Thymus (tissue), 11 donors: ENCODE measurements at regions not wholly inside any gene's neighbourhood (a gene's known extent, or its start where the extent isn't known, plus 50 kb on each side); places are given as distances from the start of the nearest gene placed in this dataset.

ENCODE experiments used
- DNase-seq, 9 donors: peaks; one replicate each; pipeline ENCODE4 v3.0.0-alpha.2; 2013; ENCODE audit warnings: low spot score in 9 of 9, low read depth in 6 of 9, missing footprints in 1 of 9
- H3K27ac ChIP-seq, 2 donors: one replicate each; pipeline ENCODE4 v1.5.1; 2013; ENCODE audit warnings: control low read depth in 1 of 2, low read depth in 1 of 2, low read length in 1 of 2, mild to moderate bottlenecking in 1 of 2, moderate library complexity in 1 of 2
- H3K27me3 ChIP-seq, 2 donors: one replicate each; pipeline ENCODE4 v1.5.1; 2013; ENCODE audit warnings: low read length in 1 of 2; ENCODE audit not compliant: control insufficient read depth in 2 of 2, insufficient read depth in 1 of 2
- H3K36me3 ChIP-seq, 2 donors: one replicate each; pipeline ENCODE4 v1.5.1; 2013; ENCODE audit warnings: low read length in 1 of 2, mild to moderate bottlenecking in 1 of 2, moderate library complexity in 1 of 2; ENCODE audit not compliant: control insufficient read depth in 2 of 2, insufficient read depth in 2 of 2
- H3K4me1 ChIP-seq, 2 donors: one replicate each; pipeline ENCODE4 v1.5.1; 2013; ENCODE audit warnings: low read length in 2 of 2; ENCODE audit not compliant: control insufficient read depth in 2 of 2, insufficient read depth in 2 of 2
- H3K4me3 ChIP-seq, 2 donors: one replicate each; pipeline ENCODE4 v1.5.1; 2013; ENCODE audit warnings: low read length in 2 of 2, control low read depth in 1 of 2, mild to moderate bottlenecking in 1 of 2
- H3K9me3 ChIP-seq, 2 donors: one replicate each; pipeline ENCODE4 v1.5.1; 2013; ENCODE audit warnings: low read length in 1 of 2, mild to moderate bottlenecking in 1 of 2; ENCODE audit not compliant: control insufficient read depth in 2 of 2, insufficient read depth in 1 of 2
- WGBS: extraction: QIAGEN DNeasy Blood & Tissue Kit; methylation state at CpG from one replicate; pipeline ENCODE4 v1.1.7; 2013; 5-methylcytosine and 5-hydroxymethylcytosine counted together
- donor health status: healthy.

DNA sequence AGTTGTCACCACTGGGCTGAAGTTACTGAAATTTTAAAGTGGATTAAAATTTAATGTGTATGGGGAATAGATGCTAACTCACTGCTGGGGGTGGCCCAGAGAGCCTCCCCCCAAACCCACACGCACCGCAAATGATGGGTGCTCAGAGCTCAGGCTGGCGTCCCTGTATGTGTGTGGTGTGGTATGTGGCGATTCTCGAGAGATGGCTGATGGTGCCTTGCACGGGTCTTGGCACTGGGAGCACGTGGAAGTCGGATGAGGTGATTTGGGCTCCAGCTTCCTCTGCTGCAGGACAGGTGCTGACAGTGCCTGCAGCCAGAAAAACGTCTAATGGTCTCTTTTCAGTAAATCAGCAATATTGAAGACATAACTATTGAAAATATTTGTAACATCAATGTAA is 1473.3 kb downstream of the TBC1D22A start:
- no peak overlapping the region for H3K27ac ChIP-seq
- no peak overlapping the region for H3K4me3 ChIP-seq
- no peak for DNase-seq
- H3K36me3 ChIP-seq, result no peaks in the 10 kb centered on the region
- H3K9me3 ChIP-seq, result peaks cover 0 to 4% of the 10 kb centered on the region in 2 donors
- H3K27me3 ChIP-seq, result no peaks in the 10 kb centered on the region
- peaks cover 11 to 21% of the 10 kb centered on the region in 2 donors for H3K4me1 ChIP-seq
- 96% methylated on average over 9 of the region's 9 CpGs for WGBS

DNA sequence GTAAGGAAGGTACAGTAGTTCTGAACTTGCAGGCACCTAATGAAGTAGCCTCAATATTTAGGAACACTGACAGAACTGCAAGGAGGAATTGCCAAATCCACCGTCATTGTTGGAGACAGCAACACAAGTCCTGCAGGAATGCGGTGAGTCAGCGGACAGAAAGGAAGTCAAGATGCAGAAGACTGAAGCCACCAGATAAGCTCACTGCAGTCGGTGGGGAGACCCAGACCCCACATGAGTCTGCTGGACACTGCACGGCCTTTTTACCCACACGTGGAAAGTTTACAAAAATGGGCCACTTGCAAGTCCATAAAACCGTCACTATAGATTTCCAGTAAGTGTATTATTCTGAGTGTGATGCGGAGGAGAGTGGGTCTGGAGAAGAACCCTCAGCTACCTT is 1471.6 kb downstream of the TBC1D22A start:
- H3K9me3 ChIP-seq, result peaks cover 0 to 4% of the 10 kb centered on the region in 2 donors
- 91% methylated on average over 8 of the region's 8 CpGs for WGBS
- no peak overlapping the region for H3K4me3 ChIP-seq
- no peaks in the 10 kb centered on the region for H3K36me3 ChIP-seq
- H3K27me3 ChIP-seq, result no peaks in the 10 kb centered on the region
- H3K4me1 ChIP-seq, result peaks cover 0 to 4% of the 10 kb centered on the region in 2 donors
- DNase-seq, result no peak
- H3K27ac ChIP-seq, result no peak overlapping the region

DNA sequence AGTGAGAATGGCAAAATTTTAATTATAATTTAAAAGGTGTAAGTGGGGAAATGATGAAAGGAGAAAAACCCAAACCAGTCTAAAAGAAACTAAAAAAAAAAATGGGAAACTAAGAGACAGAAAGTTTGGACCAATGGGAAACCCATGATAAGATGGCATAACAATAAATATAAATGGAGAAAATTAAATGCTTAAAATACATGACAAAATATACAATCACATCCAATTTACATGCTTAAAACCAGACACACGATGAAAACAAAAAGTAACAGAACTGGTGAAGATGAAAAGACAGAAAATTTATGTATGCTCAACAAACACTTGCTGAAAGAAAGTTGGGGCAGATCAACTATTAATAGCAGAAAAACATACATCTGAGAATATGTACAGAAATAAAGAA is 1471.1 kb downstream of the TBC1D22A start:
- no peak for DNase-seq
- H3K36me3 ChIP-seq, result no peaks in the 10 kb centered on the region
- H3K4me1 ChIP-seq, result no peaks in the 10 kb centered on the region
- peaks cover 0 to 4% of the 10 kb centered on the region in 2 donors for H3K9me3 ChIP-seq
- no peak overlapping the region for H3K27ac ChIP-seq
- WGBS, result 94% methylated on average over 1 of the region's 1 CpG
- H3K4me3 ChIP-seq, result no peak overlapping the region
- no peaks in the 10 kb centered on the region for H3K27me3 ChIP-seq

DNA sequence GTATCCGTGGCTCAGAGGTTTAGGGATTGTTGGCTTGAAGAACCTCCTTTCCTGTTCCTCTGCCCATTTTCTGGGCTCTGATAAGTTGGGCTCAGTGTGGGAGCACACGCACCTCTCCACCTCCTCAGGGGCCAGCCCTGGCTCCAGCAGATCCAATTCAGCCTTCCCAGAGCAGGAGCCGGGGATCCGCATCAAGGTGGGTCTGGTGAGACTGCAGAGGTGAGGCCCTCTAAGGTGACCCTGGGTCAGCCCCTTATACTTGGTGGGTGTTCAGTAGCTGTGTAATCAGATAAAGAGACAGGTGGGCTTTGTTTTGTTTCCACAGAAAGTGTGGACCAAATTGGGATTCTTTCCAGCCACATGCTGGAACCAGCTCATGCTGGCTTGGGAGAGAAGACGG is 1466.0 kb downstream of the TBC1D22A start:
- H3K27me3 ChIP-seq, result peaks cover 3 to 5% of the 10 kb centered on the region in 2 donors
- H3K4me1 ChIP-seq, result no peaks in the 10 kb centered on the region
- no peak overlapping the region for H3K4me3 ChIP-seq
- 96% methylated on average over 5 of the region's 5 CpGs for WGBS
- H3K9me3 ChIP-seq, result no peaks in the 10 kb centered on the region
- no peaks in the 10 kb centered on the region for H3K36me3 ChIP-seq
- no peak for DNase-seq
- H3K27ac ChIP-seq, result no peak overlapping the region

DNA sequence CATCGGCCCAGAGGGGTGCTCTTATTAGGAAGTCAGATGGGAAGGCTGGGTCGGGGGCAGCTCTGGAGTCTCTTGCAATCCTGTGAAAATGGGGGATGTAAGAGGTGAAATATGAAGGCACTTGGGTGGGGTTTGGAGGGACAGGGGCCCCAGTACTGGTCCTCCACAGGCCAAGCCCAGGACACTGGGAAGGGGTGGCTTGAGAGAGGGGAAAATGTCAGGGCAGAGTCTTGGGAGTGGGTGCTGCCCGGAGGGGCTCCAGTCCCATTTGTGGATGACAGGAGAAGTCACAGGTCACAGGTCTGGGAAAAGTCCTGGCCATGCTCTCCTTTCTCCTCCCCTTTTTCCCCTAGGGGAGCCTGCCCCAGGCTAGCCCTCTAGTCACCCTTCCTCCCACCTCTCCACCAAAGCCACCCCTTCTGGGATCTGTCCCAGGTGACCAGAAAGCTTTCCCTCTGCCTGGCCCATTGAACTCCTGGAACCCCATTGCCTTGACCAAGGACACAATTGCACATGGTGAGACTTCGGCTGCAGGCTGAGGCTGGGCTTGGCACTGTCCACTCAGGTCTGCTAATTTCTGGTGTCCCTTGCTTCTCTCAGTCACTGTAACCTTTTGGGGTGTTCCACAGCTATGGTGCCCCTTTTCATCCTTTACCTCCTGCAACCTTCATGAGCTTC is 1465.0 kb downstream of the TBC1D22A start:
- Histone ChIP-seq H3K36me3 (no peaks in the 10 kb centered on the region), H3K9me3 (no peaks in the 10 kb centered on the region), H3K4me3 (no peak overlapping the region), H3K27ac (no peak overlapping the region), H3K4me1 (no peaks in the 10 kb centered on the region), H3K27me3 (peaks cover 3 to 5% of the 10 kb centered on the region in 2 donors)
- no peak for DNase-seq
- 93% methylated on average over 4 of the region's 4 CpGs for WGBS

DNA sequence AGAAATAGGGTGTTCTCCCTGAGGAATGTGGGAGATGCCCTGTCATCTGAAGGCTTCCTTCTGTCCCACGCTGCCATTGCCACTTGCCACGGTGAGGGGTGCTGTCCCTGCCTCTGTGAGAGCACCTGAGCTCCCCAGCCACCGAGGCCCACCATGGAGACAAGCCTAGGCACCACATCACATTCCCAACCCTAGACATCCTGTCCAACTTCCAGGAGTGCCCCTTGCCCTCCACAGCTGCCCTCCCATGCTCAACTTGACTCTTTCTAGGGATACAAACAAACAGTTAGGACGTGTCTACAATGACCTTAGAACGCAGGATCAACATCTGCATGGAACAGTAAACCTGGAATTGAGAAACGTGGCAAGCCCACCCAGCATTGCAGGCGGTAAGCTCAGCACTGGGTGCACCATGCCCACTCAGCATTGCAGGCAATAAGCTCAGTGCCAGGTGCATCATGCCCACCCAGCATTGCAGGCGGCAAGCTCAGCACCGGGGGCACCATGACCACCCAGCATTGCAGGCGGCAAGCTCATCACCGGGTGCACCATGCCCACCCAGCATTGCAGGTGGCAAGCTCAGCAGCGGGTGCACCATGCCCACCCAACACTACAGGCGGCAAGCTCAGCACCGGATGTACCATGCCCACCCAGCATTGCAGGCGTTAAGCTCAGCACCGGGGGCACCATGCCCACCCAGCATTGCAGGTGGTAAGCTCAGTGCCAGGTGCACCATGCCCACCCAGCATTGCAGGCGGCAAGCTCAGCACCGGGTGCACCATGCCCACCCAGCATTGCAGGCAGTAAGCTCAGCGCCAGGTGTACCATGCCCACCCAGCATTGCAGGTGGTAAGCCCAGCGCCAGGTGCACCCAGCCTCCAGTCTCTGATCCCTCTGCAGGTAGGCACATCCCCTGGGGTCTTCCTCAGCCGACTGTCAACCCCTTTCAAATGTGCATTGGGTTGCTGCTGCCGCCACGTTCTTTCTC is 1463.9 kb downstream of the TBC1D22A start:
- H3K9me3 ChIP-seq, result no peaks in the 10 kb centered on the region
- 90% methylated on average over 23 of the region's 23 CpGs for WGBS
- H3K27ac ChIP-seq, result no peak overlapping the region
- peaks cover 3 to 5% of the 10 kb centered on the region in 2 donors for H3K27me3 ChIP-seq
- H3K4me1 ChIP-seq, result no peaks in the 10 kb centered on the region
- DNase-seq, result no peak
- H3K36me3 ChIP-seq, result no peaks in the 10 kb centered on the region
- no peak overlapping the region for H3K4me3 ChIP-seq

DNA sequence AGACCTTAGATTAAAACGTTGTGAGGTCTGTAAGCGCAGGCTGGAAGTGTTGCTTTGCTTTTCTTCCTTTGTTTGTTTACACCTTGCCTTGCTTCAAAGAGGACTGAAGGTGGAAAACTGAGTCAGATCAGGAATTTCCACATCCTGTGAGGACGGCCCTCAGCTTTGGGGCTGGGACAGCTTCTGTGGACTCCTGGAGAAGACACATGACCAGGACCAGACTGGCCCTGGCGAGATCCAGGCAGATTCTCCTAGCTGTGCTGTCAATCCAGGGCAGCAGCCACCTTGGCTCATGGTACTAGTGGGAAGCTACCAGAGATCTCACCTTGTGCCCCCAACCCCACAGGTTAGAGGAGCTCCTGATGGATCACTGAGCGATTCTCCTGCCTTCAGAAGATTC is 1461.9 kb downstream of the TBC1D22A start:
- Histone ChIP-seq H3K9me3 (no peaks in the 10 kb centered on the region), H3K27ac (no peak overlapping the region), H3K36me3 (no peaks in the 10 kb centered on the region), H3K27me3 (peaks cover 3 to 5% of the 10 kb centered on the region in 2 donors), H3K4me1 (no peaks in the 10 kb centered on the region), H3K4me3 (no peak overlapping the region)
- 69% methylated on average over 5 of the region's 5 CpGs for WGBS
- no peak for DNase-seq

DNA sequence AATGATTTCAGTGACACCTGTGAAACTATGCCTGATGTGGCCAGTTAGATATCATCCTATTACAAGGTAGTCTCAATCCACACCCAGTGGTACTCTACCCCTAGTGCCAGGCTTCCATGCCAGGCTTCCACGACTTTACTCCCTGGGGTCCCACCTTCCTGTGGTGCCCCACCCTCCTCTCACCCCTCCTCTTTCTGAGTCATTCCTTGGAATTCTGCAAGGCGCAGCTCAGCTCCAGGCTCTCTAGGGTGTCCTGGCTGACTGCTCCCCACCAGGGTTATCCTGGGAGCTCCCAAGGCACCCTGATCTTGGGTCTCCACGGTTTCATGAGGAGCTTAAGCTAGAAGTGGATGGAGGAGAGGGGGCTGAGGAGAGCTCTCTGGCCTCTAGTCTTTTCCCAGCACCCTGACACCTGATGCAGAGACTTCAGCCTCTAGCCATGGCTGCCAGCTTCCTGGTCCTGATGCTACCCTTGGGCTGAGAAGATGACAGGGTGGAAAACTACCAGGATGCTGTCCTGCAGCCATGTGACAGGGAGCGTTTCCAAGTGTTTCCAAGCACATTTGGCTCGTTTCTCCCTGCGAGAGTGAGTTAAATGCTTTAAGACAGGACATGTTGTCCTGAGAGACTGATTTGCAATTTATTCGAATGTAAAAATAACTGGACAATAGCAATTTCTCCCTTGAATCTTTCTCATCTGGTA is 1461.2 kb downstream of the TBC1D22A start:
- H3K27ac ChIP-seq, result no peak overlapping the region
- H3K27me3 ChIP-seq, result peaks cover 5 to 6% of the 10 kb centered on the region in 2 donors
- no peaks in the 10 kb centered on the region for H3K4me1 ChIP-seq
- no peak overlapping the region for H3K4me3 ChIP-seq
- no peaks in the 10 kb centered on the region for H3K36me3 ChIP-seq
- DNase-seq, result no peak
- 84% methylated on average over 7 of the region's 7 CpGs for WGBS
- no peaks in the 10 kb centered on the region for H3K9me3 ChIP-seq
